ENCODE measurements at regions not wholly inside any gene's neighbourhood (a gene's known extent, or its start where the extent isn't known, plus 50 kb on each side); places are given as distances from the start of the nearest gene placed in this dataset.

DNA sequence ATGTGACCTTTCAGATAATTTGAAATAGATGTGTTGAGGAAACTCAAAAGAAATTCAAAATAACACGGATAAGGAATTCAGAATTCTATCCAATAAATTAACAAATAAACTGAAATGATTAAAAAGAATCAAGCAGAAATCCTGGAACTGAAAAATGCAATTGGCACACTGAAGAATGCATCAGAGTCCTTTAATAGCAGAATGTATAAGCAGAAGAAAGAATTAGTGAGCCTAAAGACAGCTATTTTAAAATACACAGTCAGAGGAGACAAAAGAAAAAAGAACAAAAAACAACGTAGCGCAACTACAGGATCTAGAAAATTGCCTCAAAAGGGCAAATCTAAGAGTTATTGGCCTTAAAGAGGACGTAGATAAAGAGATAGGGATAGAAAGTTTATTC is 99.6 kb upstream of the SAMSN1 start:
- no peak overlapping the region for H3K4me3 ChIP-seq (ENCODE audit: low read depth, low read length)
- H3K4me1 ChIP-seq (ENCODE audit: control insufficient read depth, insufficient read depth, low read length): no peaks in the 10 kb centered on the region
- TF ChIP-seq HOXC10 (CRISPR knock-in tag; IDR thresholded peaks at IDR 0.05) (no peak), SETDB1 (IDR thresholded peaks at IDR 0.05; ENCODE audit: insufficient read length, low read length) (peak; percentile 29)
- ChIA-PET CTCF (no interaction called here), POLR2A (no interaction called here)
- no peak overlapping the region for H3K27ac ChIP-seq (ENCODE audit: extremely low read depth, low read depth, low read length)
- no peaks in the 10 kb centered on the region for H3K36me3 ChIP-seq (ENCODE audit: control insufficient read depth in 2 of 2, insufficient read depth in 1 of 2, low read length in 2 of 2)
- no peaks in the 10 kb centered on the region for H3K9me3 ChIP-seq (ENCODE audit: control insufficient read depth, insufficient read depth, low read depth, low read length)

DNA sequence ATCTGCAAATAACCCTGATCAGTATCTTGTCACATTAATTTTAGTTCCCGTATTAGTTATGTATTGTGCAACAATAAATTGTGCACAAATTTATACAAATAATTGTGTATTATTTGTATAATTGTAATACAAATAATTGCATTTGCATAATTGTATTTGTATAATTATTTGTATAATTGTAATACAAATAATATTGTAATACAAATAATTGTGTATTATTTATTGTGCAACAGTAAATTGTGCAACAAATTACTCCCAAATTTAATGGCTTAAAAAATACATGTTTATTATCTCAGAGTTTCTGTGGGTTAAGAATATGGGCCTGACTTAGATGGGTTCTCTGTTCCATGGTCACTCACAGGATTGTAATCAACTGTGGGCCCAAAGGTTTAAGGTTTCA is 86.2 kb upstream of the SAMSN1 start:
- Histone ChIP-seq H3K9me3 (ENCODE audit: control insufficient read depth, insufficient read depth, low read depth, low read length) (no peaks in the 10 kb centered on the region), H3K36me3 (ENCODE audit: control insufficient read depth in 2 of 2, insufficient read depth in 1 of 2, low read length in 2 of 2) (no peaks in the 10 kb centered on the region), H3K27ac (ENCODE audit: extremely low read depth, low read depth, low read length) (no peak overlapping the region), H3K4me3 (ENCODE audit: low read depth, low read length) (no peak overlapping the region), H3K4me1 (ENCODE audit: control insufficient read depth, insufficient read depth, low read length) (no peaks in the 10 kb centered on the region)
- ChIA-PET CTCF (no interaction called here), POLR2A (no interaction called here)
- TF ChIP-seq, protein P1, sequence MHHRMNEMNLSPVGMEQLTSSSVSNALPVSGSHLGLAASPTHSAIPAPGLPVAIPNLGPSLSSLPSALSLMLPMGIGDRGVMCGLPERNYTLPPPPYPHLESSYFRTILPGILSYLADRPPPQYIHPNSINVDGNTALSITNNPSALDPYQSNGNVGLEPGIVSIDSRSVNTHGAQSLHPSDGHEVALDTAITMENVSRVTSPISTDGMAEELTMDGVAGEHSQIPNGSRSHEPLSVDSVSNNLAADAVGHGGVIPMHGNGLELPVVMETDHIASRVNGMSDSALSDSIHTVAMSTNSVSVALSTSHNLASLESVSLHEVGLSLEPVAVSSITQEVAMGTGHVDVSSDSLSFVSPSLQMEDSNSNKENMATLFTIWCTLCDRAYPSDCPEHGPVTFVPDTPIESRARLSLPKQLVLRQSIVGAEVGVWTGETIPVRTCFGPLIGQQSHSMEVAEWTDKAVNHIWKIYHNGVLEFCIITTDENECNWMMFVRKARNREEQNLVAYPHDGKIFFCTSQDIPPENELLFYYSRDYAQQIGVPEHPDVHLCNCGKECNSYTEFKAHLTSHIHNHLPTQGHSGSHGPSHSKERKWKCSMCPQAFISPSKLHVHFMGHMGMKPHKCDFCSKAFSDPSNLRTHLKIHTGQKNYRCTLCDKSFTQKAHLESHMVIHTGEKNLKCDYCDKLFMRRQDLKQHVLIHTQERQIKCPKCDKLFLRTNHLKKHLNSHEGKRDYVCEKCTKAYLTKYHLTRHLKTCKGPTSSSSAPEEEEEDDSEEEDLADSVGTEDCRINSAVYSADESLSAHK (tag by site-specific recombination; IDR thresholded peaks at IDR 0.05): no peak
- TF ChIP-seq ZNF433 (tag by site-specific recombination; IDR thresholded peaks at IDR 0.05; ENCODE audit: low read depth): no peak
- TF ChIP-seq, protein P2, sequence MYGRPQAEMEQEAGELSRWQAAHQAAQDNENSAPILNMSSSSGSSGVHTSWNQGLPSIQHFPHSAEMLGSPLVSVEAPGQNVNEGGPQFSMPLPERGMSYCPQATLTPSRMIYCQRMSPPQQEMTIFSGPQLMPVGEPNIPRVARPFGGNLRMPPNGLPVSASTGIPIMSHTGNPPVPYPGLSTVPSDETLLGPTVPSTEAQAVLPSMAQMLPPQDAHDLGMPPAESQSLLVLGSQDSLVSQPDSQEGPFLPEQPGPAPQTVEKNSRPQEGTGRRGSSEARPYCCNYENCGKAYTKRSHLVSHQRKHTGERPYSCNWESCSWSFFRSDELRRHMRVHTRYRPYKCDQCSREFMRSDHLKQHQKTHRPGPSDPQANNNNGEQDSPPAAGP (tag by site-specific recombination; IDR thresholded peaks at IDR 0.05): no peak
- TF ChIP-seq ZEB2 (tag by site-specific recombination; IDR thresholded peaks at IDR 0.05): no peak

DNA sequence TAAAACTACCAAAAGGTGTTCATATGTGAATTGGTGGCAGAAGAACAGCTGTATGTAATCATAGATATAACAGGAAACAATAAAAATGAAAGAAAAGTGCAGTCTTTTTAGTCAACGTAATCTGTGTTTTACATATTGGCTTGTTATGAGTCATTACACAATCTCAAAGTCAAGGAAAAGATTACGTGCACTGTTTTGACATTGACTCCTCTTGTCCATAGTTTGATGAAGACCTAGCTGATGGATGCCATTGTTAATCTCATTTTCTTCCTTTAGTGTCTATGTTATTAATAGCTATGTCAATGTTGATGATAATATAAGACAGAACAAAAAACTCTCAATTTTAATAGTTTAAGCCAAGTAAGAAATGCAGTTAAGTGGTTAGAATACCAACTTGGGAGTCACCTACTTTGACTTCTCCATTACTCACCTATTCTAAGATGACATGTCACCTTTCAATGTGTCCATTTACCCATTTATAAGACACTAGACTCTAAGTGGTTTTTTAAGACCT is 84.5 kb upstream of the SAMSN1 start:
- CTCF ChIA-PET: interaction anchor here (0.7 kb wide), 1 partner anchor 12 kb away, joined by 3 read pairs; no protein-coding TSS in a partner anchor
- no peaks in the 10 kb centered on the region for H3K9me3 ChIP-seq (ENCODE audit: control insufficient read depth, insufficient read depth, low read depth, low read length)
- H3K4me1 ChIP-seq (ENCODE audit: control insufficient read depth, insufficient read depth, low read length): no peaks in the 10 kb centered on the region
- POLR2A ChIA-PET: no interaction called here
- no peaks in the 10 kb centered on the region for H3K36me3 ChIP-seq (ENCODE audit: control insufficient read depth in 2 of 2, insufficient read depth in 1 of 2, low read length in 2 of 2)
- TF ChIP-seq ZXDB (tag by site-specific recombination; IDR thresholded peaks at IDR 0.05) (no peak), ZNF350 (tag by site-specific recombination; IDR thresholded peaks at IDR 0.05) (no peak), KLF7 (tag by site-specific recombination; IDR thresholded peaks at IDR 0.05; ENCODE audit: borderline replicate concordance) (no peak), WT1 (tag by site-specific recombination; IDR thresholded peaks at IDR 0.05) (no peak), GLI2 (tag by site-specific recombination; IDR thresholded peaks at IDR 0.05; ENCODE audit: borderline replicate concordance, low read depth) (no peak)
- TF ChIP-seq, protein P3, sequence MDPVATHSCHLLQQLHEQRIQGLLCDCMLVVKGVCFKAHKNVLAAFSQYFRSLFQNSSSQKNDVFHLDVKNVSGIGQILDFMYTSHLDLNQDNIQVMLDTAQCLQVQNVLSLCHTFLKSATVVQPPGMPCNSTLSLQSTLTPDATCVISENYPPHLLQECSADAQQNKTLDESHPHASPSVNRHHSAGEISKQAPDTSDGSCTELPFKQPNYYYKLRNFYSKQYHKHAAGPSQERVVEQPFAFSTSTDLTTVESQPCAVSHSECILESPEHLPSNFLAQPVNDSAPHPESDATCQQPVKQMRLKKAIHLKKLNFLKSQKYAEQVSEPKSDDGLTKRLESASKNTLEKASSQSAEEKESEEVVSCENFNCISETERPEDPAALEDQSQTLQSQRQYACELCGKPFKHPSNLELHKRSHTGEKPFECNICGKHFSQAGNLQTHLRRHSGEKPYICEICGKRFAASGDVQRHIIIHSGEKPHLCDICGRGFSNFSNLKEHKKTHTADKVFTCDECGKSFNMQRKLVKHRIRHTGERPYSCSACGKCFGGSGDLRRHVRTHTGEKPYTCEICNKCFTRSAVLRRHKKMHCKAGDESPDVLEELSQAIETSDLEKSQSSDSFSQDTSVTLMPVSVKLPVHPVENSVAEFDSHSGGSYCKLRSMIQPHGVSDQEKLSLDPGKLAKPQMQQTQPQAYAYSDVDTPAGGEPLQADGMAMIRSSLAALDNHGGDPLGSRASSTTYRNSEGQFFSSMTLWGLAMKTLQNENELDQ (tag by site-specific recombination; IDR thresholded peaks at IDR 0.05; ENCODE audit: low read depth): no peak
- TF ChIP-seq, protein P4, sequence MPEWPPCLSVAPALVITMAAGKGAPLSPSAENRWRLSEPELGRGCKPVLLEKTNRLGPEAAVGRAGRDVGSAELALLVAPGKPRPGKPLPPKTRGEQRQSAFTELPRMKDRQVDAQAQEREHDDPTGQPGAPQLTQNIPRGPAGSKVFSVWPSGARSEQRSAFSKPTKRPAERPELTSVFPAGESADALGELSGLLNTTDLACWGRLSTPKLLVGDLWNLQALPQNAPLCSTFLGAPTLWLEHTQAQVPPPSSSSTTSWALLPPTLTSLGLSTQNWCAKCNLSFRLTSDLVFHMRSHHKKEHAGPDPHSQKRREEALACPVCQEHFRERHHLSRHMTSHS (tag by site-specific recombination; IDR thresholded peaks at IDR 0.05): no peak
- no peak overlapping the region for H3K4me3 ChIP-seq (ENCODE audit: low read depth, low read length)
- no peak overlapping the region for H3K27ac ChIP-seq (ENCODE audit: extremely low read depth, low read depth, low read length)
